ENCODE measurements at regions not wholly inside any gene's neighbourhood (a gene's known extent, or its start where the extent isn't known, plus 50 kb on each side); places are given as distances from the start of the nearest gene placed in this dataset.

DNA sequence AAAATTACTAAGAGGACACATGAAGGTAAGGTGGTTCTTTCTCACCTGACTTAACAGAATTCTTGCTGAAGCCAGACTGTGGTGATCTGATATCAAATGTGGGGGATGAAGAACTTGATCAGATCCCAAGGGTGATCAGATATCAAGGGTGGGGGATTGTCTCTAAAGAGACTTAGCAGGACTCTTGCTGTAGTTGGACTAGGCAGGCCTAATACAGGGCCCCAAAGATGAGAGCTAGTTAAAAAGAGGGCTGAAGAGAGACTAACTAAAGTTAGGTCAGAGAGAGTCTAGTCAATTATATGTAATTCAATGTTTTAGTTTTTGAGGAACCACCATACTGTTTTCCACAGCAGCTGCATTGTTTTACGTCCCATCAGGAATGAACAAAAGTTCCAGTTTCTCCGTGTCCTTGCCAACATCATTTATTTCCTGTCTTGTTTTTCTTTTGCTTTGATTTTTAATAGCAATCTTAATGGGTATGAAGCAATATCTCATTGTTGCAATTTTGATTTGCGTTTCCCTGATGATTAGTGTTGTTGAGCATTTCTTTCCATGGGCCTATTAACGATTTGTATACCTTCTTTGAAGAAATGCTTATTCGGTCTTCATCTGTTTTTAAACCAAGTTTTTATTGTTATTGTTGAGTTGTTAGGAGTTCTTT, 77.6 kb upstream of the ALDH1A1 start:
- TF ChIP-seq ZNF274 (IDR thresholded peaks at IDR 0.05; ENCODE audit: low read depth, low read length) (no peak), SUZ12 (IDR thresholded peaks at IDR 0.05; ENCODE audit: extremely low read depth, insufficient read depth, insufficient read length) (no peak), YY1 (IDR thresholded peaks at IDR 0.05; ENCODE audit: insufficient read depth, insufficient read length) (no peak)

Data from NT2/D1 (cell line).